ENCODE measurements at regions not wholly inside any gene's neighbourhood (a gene's known extent, or its start where the extent isn't known, plus 50 kb on each side); places are given as distances from the start of the nearest gene placed in this dataset.

DNA sequence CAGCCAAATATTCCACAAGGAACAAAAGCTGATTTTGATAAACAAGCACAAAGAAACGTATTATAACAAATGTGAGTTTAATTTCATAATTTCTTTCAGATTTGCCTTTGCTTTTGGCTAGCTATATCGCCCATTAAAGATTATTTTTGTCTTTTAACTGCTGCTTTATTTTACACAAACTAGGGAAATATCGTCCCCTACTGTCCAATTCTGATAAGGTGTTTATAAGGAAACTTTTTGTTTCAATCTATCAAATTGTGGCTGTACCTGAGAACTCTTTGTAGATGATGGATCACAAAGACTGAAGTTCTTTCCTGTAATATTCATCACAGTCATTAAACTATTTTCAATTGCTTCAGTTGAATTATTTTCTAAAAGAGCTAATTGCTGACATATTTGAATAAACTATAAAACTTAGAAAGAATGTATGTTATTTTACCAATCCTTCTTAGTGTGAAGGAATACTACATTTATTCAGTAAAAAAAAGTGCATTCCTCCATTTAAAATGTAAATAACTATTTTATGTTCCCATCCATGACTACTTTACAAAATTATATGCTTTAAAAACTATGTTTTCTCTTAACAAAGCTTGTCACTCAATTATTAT is 431.3 kb upstream of the ITGA1 start:
- no peak overlapping the region for H3K4me3 ChIP-seq (ENCODE audit: low read depth, low read length)
- TF ChIP-seq, protein P1, sequence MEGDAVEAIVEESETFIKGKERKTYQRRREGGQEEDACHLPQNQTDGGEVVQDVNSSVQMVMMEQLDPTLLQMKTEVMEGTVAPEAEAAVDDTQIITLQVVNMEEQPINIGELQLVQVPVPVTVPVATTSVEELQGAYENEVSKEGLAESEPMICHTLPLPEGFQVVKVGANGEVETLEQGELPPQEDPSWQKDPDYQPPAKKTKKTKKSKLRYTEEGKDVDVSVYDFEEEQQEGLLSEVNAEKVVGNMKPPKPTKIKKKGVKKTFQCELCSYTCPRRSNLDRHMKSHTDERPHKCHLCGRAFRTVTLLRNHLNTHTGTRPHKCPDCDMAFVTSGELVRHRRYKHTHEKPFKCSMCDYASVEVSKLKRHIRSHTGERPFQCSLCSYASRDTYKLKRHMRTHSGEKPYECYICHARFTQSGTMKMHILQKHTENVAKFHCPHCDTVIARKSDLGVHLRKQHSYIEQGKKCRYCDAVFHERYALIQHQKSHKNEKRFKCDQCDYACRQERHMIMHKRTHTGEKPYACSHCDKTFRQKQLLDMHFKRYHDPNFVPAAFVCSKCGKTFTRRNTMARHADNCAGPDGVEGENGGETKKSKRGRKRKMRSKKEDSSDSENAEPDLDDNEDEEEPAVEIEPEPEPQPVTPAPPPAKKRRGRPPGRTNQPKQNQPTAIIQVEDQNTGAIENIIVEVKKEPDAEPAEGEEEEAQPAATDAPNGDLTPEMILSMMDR (IDR thresholded peaks at IDR 0.05; ENCODE audit: low read depth, low read length), result no peak

DNA sequence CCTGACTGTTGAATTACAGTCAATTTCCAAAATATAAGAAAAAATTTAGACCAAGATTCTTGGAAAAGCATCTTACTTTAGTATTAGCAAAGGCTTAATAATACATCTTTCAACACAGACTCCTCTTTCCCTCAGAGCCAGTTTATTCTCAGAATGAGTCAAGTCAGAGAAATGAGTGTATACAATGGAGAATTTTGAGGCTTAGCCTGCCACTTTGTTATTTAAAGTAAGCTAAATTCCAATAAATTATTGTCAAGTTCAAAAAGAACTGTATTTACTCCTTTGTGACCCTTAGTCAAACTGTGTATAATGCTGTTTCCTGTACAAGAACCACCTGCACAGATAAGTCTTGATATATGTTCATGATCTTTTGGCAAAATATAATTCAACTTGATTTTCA is 428.5 kb upstream of the ITGA1 start:
- TF ChIP-seq, protein P1 (IDR thresholded peaks at IDR 0.05; ENCODE audit: low read depth, low read length), result no peak
- H3K4me3 ChIP-seq (ENCODE audit: low read depth, low read length), result no peak overlapping the region

DNA sequence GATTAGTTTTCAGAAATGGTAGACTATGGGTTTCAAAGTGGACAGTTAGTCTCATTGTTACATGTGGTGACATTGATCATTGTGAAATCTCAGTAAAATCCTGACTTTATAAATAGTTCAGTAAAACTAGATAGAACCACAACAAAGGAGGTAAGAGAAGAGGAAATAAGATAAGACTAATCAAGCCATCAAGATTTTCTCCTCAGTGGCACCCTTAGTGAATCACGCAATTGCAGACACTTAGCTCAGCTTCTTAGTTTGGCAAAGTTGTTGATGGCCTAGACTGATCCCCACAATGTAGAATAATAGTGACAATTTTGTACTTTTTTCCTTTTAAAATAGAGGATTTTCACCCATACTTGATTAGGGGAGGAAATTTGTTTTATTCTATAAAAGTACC is 426.7 kb upstream of the ITGA1 start:
- no peak overlapping the region for H3K4me3 ChIP-seq (ENCODE audit: low read depth, low read length)
- TF ChIP-seq, protein P1 (IDR thresholded peaks at IDR 0.05; ENCODE audit: low read depth, low read length), result no peak

DNA sequence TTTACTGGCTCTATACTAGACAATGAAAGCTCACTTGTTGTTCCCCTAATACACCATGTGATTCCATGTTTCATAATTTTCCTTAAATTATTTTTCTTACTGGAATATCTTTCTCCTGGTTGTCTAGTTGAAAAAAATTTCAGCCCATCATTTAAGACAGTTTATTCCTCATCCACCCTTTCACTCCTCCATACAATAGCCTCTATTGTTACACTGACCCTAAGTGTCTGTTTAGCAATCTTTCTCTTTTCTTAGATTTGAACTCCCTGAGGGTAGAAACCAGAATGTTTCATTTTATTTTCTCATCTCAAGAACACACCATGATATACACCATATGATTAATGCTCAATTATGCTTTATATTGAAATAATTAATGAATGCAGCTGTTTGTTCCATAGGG is 413.4 kb upstream of the ITGA1 start:
- TF ChIP-seq, protein P1 (IDR thresholded peaks at IDR 0.05; ENCODE audit: low read depth, low read length), result no peak
- H3K4me3 ChIP-seq (ENCODE audit: low read depth, low read length), result no peak overlapping the region

DNA sequence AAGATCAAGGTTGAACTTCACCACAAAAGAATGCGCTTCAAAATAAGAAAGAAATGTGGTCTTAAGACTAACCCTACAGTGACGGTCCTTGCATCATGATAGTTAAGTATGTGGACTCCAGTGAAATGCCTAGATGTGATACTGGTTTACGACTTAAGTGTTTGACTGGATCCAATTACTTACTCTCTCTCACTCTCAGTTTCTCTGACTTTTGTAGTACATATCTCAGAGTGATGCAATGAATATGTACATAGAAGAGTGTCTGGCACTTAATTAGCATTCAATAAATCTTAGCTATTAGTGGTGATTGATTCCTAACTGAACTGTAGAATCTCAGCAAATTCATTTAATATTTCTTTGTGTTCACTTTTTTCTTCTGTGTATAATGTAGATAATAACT is 411.7 kb upstream of the ITGA1 start:
- H3K4me3 ChIP-seq (ENCODE audit: low read depth, low read length), result no peak overlapping the region
- TF ChIP-seq, protein P1 (IDR thresholded peaks at IDR 0.05; ENCODE audit: low read depth, low read length), result no peak

DNA sequence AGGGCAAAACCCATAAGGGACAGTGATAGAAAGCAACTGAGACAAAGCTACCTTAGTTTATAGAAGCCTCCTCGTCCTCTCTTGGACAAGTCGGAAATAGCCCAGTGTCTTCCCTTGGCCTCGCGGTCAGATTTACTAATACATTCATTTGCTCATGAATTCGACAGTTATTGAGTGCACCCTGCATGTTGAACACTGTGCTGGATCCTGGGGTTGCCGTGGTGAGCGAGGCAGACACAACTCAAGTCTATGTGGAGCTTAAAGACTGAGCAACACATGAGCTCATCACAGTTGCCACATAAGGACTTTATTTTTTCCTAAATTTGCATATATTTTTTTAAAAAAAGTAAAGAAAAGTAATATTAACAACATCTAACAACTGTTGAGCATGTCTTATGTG is 411.1 kb upstream of the ITGA1 start:
- TF ChIP-seq, protein P1 (IDR thresholded peaks at IDR 0.05; ENCODE audit: low read depth, low read length), result no peak
- H3K4me3 ChIP-seq (ENCODE audit: low read depth, low read length), result no peak overlapping the region

DNA sequence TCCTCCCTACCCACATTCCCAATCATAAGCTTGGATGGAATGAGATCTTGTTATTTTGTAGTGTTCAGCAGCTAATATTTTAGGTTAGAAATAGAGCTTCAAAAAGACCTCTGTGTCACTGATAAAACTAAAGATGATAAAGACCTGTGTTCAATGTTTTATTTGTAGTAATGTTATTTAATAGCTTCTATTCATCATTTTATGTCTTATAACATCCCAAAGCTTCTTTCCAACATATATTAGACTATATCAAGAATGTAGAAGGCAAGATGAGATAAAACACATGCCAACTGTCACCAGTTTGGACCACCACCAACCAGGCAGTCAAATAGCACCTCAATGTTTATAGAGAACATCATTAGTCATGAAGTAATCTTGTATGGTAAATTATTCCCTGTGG is 409.5 kb upstream of the ITGA1 start:
- H3K4me3 ChIP-seq (ENCODE audit: low read depth, low read length), result no peak overlapping the region
- TF ChIP-seq, protein P1 (IDR thresholded peaks at IDR 0.05; ENCODE audit: low read depth, low read length), result no peak

Measured in WI38 (cell line).